Retinal pigment epithelial cell (primary cell): ENCODE measurements at regions not wholly inside any gene's neighbourhood (a gene's known extent, or its start where the extent isn't known, plus 50 kb on each side); places are given as distances from the start of the nearest gene placed in this dataset.

ENCODE experiments used
- DNase-seq: peaks from one replicate; pipeline ENCODE4 v3.0.0-alpha.2; 2010; ENCODE audit warnings: low read depth
- H3K4me3 ChIP-seq: 2 replicates; pipeline ENCODE4 v1.5.1; 2011; ENCODE audit warnings: mild to moderate bottlenecking, low read length, control low read depth, moderate library complexity
- TF ChIP-seq, protein P1 (sequence below): conservative IDR thresholded peaks from 2 replicates; pipeline ENCODE4 v1.5.1; 2011; ENCODE audit warnings: low read depth, low read length, control low read depth, inconsistent platforms

DNA sequence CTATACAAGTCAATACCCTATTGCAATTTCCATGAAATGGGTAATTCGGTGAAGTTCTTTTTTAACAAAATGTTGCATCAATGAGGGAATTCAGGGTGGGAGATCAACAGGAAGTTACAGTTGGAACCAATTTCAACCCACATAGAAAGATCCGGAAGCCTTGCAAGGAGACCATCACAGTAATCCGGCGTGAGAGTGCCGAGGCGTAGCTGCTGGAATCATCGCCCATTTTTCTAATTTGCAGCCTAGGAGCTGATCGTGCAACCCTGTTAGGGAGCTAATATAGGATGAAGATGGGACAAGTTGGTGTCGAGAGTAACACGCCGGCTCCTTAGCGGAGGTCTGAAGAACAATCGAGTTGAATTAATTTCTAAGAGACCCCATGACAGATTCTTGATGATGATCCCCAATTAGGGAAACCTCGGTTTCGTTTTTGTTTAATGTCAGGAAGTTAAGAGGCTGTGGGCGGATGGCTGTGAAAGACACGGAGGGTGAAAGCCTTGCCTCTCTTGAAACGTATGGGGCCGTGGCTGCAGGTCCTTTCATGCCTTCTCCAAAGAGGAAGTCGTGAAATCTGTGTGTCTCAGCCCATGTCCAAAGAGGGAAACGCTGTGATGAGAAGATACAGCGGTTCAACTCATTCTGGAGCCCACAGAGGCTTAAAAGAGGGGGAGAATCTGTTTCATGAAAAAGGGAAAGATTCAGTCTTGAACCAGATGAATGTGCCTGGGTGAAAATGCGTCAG is 51.2 kb upstream of the CARD11 start:
- H3K4me3 ChIP-seq, result no peak overlapping the region
- no peak for DNase-seq
- TF ChIP-seq, protein P1, sequence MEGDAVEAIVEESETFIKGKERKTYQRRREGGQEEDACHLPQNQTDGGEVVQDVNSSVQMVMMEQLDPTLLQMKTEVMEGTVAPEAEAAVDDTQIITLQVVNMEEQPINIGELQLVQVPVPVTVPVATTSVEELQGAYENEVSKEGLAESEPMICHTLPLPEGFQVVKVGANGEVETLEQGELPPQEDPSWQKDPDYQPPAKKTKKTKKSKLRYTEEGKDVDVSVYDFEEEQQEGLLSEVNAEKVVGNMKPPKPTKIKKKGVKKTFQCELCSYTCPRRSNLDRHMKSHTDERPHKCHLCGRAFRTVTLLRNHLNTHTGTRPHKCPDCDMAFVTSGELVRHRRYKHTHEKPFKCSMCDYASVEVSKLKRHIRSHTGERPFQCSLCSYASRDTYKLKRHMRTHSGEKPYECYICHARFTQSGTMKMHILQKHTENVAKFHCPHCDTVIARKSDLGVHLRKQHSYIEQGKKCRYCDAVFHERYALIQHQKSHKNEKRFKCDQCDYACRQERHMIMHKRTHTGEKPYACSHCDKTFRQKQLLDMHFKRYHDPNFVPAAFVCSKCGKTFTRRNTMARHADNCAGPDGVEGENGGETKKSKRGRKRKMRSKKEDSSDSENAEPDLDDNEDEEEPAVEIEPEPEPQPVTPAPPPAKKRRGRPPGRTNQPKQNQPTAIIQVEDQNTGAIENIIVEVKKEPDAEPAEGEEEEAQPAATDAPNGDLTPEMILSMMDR, result no peak

DNA sequence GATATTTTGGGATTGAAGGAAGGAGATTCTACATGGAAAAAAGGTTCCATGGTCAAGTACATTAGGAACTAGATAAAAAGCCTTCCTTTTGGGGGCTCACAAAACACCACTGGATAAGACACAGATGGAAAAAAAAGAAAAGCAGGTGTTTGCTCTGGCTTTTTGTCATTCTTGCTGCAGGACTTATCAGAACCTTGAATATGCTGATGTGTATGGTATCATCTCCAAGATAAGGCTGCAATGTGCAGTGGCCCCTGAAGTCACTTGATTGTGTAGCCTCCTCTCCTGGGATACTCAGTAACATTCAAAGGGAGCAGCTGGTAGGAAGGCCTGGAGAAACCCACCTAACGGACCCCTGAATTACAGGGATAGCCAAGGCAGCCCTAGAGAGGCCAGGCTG is 54.1 kb upstream of the CARD11 start:
- no peak overlapping the region for H3K4me3 ChIP-seq
- TF ChIP-seq, protein P1, result no peak
- DNase-seq, result no peak

DNA sequence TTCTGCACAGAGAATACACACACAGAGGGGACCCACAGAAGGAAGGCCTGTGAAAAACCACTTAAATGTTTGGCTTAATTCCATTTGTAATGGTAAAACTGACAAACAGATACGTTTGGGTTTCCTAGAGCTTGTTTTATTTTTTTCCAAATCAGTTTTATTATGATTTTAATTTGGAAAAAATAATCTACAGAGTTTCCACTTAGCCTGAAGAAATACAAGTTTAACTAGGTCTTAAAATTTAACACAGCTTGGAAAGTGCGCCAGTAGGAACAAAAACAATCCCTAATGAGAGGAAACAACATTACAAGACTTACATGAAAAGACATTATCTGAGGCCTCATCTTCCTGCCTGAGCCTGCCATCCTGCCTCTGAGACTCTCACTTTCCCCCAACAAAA is 58.5 kb upstream of the CARD11 start:
- H3K4me3 ChIP-seq, result no peak overlapping the region
- TF ChIP-seq, protein P1, result no peak
- DNase-seq, result no peak

DNA sequence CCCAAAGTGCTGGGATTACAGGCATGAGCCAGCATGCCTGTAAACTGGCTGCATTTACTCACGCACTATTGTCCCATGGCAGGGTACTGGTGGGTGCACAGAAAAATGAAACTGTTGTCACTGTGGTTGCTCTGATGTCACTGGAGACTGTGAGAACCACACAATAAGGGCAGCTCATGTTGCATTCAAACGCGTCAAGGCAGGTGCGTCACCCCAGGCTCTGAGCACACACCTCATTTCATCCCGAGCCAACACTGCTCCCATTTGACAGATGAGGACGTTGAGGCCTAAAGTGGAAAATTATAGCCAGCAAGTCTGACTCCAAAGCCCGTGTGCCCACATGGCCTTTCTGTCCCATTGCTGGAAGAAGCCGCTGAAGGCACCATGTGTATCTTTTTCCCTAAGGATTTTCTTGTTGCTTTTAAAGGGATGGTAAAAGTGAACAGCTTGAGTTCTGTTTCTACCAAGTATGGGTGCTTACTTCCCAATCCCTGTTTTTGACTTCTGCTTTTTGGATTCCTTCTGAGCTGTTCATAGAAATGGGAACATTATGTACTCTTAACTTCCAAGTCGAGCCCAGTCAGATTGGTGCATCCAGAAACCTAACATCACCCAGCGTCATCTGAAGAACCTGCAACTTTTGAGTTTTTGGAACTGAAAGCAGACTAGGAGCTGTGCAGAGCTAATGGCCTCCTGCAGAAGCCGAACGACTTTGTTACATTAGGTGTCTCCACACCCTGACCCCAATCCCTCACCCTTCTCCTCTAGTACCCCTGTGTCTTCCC is 60.1 kb upstream of the CARD11 start:
- TF ChIP-seq, protein P1, result no peak
- no peak overlapping the region for H3K4me3 ChIP-seq
- no peak for DNase-seq

DNA sequence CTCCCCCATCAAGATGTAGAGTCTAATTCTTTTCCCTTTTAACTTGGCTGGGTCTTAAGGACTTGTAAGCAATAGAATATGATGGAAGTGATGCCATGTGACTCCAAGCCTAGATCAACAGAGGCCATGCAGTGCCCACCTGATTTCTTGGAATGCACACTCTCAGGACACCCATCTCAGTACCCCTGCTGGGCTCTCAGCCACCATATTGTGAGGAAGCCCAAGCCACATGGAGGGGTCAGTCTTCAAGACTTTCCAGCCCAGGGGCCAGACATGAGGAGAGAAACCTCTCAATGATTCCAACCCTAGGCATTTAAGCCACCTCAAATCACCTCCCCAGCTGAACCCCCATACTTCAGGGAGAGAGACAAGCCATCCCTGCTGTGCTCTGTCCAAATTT is 62.2 kb upstream of the CARD11 start:
- DNase-seq, result no peak
- TF ChIP-seq, protein P1, result no peak
- H3K4me3 ChIP-seq, result no peak overlapping the region

DNA sequence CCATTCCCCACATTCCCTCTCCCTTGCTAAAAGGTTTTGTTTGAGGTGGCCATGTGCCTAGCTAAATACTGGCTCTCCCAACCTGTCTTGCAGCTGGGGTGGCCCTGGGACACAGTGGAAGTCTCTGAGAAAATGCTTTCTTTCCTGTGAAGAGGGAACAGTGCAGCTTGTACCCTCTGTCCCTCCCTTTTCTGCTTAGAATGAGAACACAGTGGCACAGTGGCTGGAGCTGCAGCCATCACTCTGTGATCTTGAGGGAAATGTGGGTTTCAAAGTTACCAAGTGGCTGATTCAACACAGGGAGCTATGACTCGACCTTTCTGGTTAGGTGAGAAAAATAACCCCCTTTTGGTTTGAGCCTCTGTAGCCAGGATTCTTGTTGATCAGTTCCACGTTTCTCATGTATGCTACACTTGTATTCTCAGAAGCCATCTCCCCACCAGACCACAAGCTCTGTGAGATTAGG is 62.7 kb upstream of the CARD11 start:
- DNase-seq, result no peak
- H3K4me3 ChIP-seq, result no peak overlapping the region
- TF ChIP-seq, protein P1, result no peak
